ENCODE measurements at regions not wholly inside any gene's neighbourhood (a gene's known extent, or its start where the extent isn't known, plus 50 kb on each side); places are given as distances from the start of the nearest gene placed in this dataset.

DNA sequence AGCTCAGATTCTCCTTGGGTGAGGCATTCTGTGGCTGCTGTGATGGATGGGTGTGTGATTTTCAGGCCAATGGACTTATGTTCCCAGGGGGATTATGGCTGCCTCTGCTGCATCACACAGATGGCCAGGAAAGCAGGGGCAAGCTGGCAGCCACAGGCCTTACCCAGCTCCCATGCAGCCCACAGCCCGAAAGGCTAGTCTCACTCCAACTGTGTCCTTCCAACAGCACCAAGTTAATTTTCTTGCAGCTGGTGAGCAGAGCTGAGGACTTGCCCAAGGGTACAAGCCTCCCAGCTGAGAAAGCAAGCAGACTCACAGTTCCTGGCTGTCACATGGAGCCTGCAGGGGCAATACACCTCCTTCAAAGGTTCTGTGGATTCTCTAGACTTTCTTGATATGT is 155.2 kb upstream of the KHDRBS2 start:
- TF ChIP-seq, protein P1, sequence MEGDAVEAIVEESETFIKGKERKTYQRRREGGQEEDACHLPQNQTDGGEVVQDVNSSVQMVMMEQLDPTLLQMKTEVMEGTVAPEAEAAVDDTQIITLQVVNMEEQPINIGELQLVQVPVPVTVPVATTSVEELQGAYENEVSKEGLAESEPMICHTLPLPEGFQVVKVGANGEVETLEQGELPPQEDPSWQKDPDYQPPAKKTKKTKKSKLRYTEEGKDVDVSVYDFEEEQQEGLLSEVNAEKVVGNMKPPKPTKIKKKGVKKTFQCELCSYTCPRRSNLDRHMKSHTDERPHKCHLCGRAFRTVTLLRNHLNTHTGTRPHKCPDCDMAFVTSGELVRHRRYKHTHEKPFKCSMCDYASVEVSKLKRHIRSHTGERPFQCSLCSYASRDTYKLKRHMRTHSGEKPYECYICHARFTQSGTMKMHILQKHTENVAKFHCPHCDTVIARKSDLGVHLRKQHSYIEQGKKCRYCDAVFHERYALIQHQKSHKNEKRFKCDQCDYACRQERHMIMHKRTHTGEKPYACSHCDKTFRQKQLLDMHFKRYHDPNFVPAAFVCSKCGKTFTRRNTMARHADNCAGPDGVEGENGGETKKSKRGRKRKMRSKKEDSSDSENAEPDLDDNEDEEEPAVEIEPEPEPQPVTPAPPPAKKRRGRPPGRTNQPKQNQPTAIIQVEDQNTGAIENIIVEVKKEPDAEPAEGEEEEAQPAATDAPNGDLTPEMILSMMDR (IDR thresholded peaks at IDR 0.05; ENCODE audit: low read depth, low read length) = no peak
- no peak for DNase-seq (ENCODE audit: low read depth, low spot score)
- no peak overlapping the region for H3K4me3 ChIP-seq (ENCODE audit: low read depth, low read length)
- in situ Hi-C loops (cut with HindIII; ENCODE audit: low sequenced_read_pairs) = no loop called here

DNA sequence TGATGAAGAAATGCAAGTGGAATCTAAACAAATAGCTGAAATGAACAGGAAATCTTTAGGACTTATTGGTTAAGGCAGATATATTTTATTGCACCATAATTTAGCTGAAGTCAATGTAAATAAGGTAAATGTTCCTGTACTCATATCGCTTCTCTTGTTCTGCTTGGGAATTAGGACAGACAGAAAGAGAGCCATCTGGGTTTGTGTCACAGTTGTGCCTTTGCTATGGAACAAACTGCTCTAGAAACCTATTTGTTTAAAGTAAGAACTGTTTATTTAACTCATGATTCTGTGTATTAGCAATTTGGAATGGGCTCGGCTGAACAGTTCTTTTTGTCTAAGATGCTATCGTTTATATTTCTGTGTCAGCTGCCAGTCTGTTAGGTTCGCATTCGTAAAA is 143.8 kb upstream of the KHDRBS2 start:
- H3K4me3 ChIP-seq (ENCODE audit: low read depth, low read length) = no peak overlapping the region
- DNase-seq (ENCODE audit: low read depth, low spot score) = no peak
- TF ChIP-seq, protein P1 (IDR thresholded peaks at IDR 0.05; ENCODE audit: low read depth, low read length) = no peak
- in situ Hi-C loops (cut with HindIII; ENCODE audit: low sequenced_read_pairs) = no loop called here

DNA sequence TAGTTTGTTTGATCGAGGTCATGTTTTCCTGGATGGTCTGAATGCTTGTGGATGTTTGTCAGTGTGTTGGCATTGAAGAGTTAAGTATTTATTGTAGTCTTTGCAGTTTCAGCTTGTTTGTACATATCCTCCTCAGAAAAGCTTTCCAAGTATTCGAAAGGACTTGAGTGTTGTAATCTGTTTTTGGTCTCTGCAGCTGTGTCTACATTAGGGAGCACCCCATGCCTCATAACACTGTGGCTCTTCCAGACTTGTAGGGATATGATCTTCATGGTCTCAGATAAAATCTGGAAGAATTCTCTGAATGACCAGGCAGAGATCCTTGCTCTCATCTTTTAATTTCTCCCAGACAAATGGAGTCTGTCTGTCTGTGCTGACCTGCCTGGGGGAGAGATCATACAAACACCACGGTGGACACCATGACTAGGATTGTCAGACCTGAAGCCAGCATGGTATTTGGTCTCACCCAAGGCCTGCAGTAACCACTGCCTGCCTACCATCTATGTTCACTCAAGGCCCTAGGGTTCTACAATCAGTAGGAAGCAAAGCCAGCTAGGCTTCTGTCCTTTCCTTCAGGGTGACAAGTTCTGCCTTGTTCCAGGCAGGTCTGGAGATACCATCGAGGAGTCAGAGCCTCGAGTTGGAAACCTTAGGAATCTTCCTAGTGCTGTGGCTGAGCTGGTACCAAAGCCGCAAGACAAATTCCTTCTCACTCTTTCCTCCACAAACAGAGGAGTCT is 114.7 kb upstream of the KHDRBS2 start:
- TF ChIP-seq, protein P1 (IDR thresholded peaks at IDR 0.05; ENCODE audit: low read depth, low read length) = no peak
- DNase-seq (ENCODE audit: low read depth, low spot score) = no peak
- in situ Hi-C loops (cut with HindIII; ENCODE audit: low sequenced_read_pairs) = no loop called here
- H3K4me3 ChIP-seq (ENCODE audit: low read depth, low read length) = no peak overlapping the region

DNA sequence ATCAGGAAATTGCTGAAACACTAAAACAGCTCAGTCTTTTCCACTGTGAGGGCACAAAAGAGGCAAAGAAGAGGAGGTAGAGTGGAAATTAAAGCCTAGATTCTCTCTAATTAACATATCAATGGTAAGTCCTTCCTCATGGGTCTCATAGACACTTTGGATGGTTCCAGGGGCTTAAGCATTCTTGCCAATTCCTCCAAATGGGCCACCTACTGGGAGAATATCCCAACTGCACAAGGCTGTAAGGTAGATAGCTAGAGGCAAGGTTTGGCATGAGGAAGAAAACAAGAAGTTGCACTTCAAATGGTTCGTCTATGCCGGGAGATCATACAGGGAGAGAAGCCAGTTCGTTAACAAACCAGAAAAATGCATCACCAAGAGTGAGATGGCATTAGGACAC is 107.6 kb upstream of the KHDRBS2 start:
- TF ChIP-seq, protein P1 (IDR thresholded peaks at IDR 0.05; ENCODE audit: low read depth, low read length) = no peak
- no peak overlapping the region for H3K4me3 ChIP-seq (ENCODE audit: low read depth, low read length)
- in situ Hi-C loops (cut with HindIII; ENCODE audit: low sequenced_read_pairs) = no loop called here
- no peak for DNase-seq (ENCODE audit: low read depth, low spot score)

DNA sequence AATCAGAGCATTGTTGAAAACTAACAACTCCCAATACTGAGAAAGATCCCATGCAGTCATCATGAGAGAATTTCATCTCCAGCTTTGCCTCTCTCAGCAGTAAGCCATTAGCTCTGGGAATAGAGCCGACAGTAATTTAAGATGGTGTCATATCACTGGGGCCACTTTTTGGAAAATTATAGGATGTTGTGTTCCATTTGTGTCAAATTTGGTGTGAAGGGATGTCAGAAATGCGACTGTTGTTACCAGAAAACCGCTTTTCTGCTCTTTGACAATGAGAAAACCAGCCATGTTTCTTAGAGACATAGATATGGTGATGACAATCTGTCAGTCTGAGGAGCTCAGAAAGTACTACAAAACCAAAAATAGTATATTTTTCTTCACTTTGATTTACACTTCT is 106.3 kb upstream of the KHDRBS2 start:
- no peak for DNase-seq (ENCODE audit: low read depth, low spot score)
- in situ Hi-C loops (cut with HindIII; ENCODE audit: low sequenced_read_pairs) = no loop called here
- TF ChIP-seq, protein P1 (IDR thresholded peaks at IDR 0.05; ENCODE audit: low read depth, low read length) = no peak
- no peak overlapping the region for H3K4me3 ChIP-seq (ENCODE audit: low read depth, low read length)

DNA sequence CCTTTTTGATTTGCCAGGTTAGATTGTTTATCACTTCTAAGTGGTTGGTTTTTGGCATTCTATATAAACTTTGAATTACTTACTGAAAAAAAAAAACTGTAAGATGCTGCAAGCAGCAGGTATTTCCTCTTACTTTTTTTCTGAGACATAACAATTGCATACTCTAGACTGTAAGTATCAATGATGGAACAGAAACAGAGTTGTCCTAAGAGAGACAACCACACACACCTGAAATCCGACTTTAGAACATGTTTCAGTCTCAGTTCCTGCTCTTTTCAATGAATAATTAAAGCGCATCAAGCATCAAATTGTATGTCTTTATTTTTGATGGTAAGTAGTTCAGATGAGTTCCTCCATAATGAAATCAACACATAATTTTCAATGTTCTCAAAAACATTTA is 105.3 kb upstream of the KHDRBS2 start:
- TF ChIP-seq, protein P1 (IDR thresholded peaks at IDR 0.05; ENCODE audit: low read depth, low read length) = no peak
- in situ Hi-C loops (cut with HindIII; ENCODE audit: low sequenced_read_pairs) = no loop called here
- H3K4me3 ChIP-seq (ENCODE audit: low read depth, low read length) = no peak overlapping the region
- DNase-seq (ENCODE audit: low read depth, low spot score) = no peak
